SK-N-SH (cell line): ENCODE measurements at regions not wholly inside any gene's neighbourhood (a gene's known extent, or its start where the extent isn't known, plus 50 kb on each side); places are given as distances from the start of the nearest gene placed in this dataset.

Source experiments
- CTCF ChIA-PET: fragments of 300-600, 350-600 bp; formaldehyde crosslinking; extraction: SDS; loops from one replicate; lab custom pipeline; 2021; lab: Yijun Ruan, JAX
- POLR2A ChIA-PET: fragments of 350-600 bp; sonication (Branson Sonifier 250); formaldehyde crosslinking; extraction: SDS; loops from one replicate; lab custom pipeline; 2020; ENCODE audit warnings: antibody characterized with exemption, inconsistent platforms; lab: Yijun Ruan, JAX
- DNase-seq: peaks from one replicate; pipeline ENCODE4 v3.0.0; 2012
- H2AFZ ChIP-seq: fragments of 200-600 bp; sonication (generic); 2 replicates; pipeline ENCODE4 v1.8.1; 2016; ENCODE audit warnings: antibody characterized with exemption, mild to moderate bottlenecking, low read depth
- H3F3A ChIP-seq: fragments of 200-600 bp; sonication (generic); replicated peaks from 2 replicates; pipeline ENCODE3; 2016; ENCODE audit warnings: antibody characterized with exemption, mild to moderate bottlenecking; ENCODE audit not compliant: insufficient read depth
- H3K27ac ChIP-seq, 2 experiments: fragments of 200-500 bp in 1 of 2; fragments of 200-600 bp in 1 of 2; sonication (Bioruptor generic) in 1 of 2; sonication (generic), shearing (Covaris generic) in 1 of 2; 2 replicates each; pipeline versions ENCODE4 v1.5.1 to v1.6.1; 2014 to 2016; ENCODE audit warnings: low read depth in 2 of 2, inconsistent platforms in 1 of 2, low read length in 1 of 2, mild to moderate bottlenecking in 1 of 2, mixed read lengths in 1 of 2
- H3K27me3 ChIP-seq: fragments of 200-600 bp; sonication (generic), shearing (Covaris generic); 2 replicates; pipeline ENCODE4 v1.6.1; 2016; ENCODE audit warnings: mixed run types; ENCODE audit not compliant: insufficient read depth
- H3K36me3 ChIP-seq, 2 experiments: fragments of 200-500 bp in 1 of 2; fragments of 200-600 bp in 1 of 2; sonication (Bioruptor generic) in 1 of 2; sonication (generic) in 1 of 2; replicated peaks in 1 of 2; 2 replicates each; pipeline versions ENCODE3 to v1.5.1; 2014 to 2016; ENCODE audit warnings: low read length in 1 of 2, mild to moderate bottlenecking in 1 of 2; ENCODE audit not compliant: insufficient read depth in 2 of 2, control insufficient read depth in 1 of 2
- H3K4me1 ChIP-seq, 2 experiments: fragments of 200-500 bp in 1 of 2; fragments of 200-600 bp in 1 of 2; sonication (Bioruptor generic) in 1 of 2; sonication (generic), shearing (Covaris generic) in 1 of 2; 2 replicates each; pipeline versions ENCODE4 v1.5.1 to v1.6.1; 2014 to 2016; ENCODE audit warnings: low read depth in 1 of 2, low read length in 1 of 2, mixed run types in 1 of 2; ENCODE audit not compliant: insufficient read depth in 2 of 2, control insufficient read depth in 1 of 2
- H3K4me2 ChIP-seq: fragments of 200-600 bp; sonication (generic), shearing (Covaris generic); 2 replicates; pipeline ENCODE4 v1.6.1; 2017; ENCODE audit warnings: mixed run types
- H3K4me3 ChIP-seq, 2 experiments: fragments of 200-500 bp in 1 of 2; fragments of 200-600 bp in 1 of 2; sonication (Bioruptor generic) in 1 of 2; sonication (generic), shearing (Covaris generic) in 1 of 2; 2 replicates each; pipeline versions ENCODE4 v1.5.1 to v1.8.1; 2014 to 2016; ENCODE audit warnings: low read depth in 2 of 2, inconsistent platforms in 1 of 2, low read length in 1 of 2, mild to moderate bottlenecking in 1 of 2, mixed read lengths in 1 of 2, moderate library complexity in 1 of 2
- H3K79me2 ChIP-seq: fragments of 200-600 bp; sonication (generic); 2 replicates; pipeline ENCODE4 v1.8.1; 2017; ENCODE audit warnings: mild to moderate bottlenecking; ENCODE audit not compliant: insufficient read depth
- H3K9ac ChIP-seq: fragments of 200-600 bp; sonication (generic); 2 replicates; pipeline ENCODE4 v1.6.1; 2017; ENCODE audit warnings: mixed run types
- H3K9me2 ChIP-seq: fragments of 200-600 bp; sonication (generic); 2 replicates; pipeline ENCODE4 v1.6.1; 2017; ENCODE audit warnings: mixed run types
- H3K9me3 ChIP-seq: fragments of 200-600 bp; sonication (generic); 2 replicates; pipeline ENCODE4 v1.6.1; 2017; ENCODE audit warnings: mixed run types, mild to moderate bottlenecking, moderate library complexity
- H4K20me1 ChIP-seq: fragments of 200-600 bp; sonication (generic); 2 replicates; pipeline ENCODE4 v1.6.1; 2017; ENCODE audit warnings: mild to moderate bottlenecking, mixed run types; ENCODE audit not compliant: insufficient read depth
- EP300 ChIP-seq, 2 experiments: IDR thresholded peaks; 2 replicates each; pipeline versions ENCODE4 v1.4.0 to v1.6.1; 2012; ENCODE audit warnings: borderline replicate concordance in 1 of 2, low read depth in 1 of 2, low read length in 1 of 2
- EZH2phosphoT487 ChIP-seq: fragments of 200-600 bp; sonication (generic); IDR thresholded peaks from 2 replicates; pipeline ENCODE4 v1.6.1; 2017; ENCODE audit warnings: low read depth, mixed run types, mild to moderate bottlenecking, antibody characterized with exemption, moderate library complexity, borderline replicate concordance
- FOSL2 ChIP-seq: IDR thresholded peaks from 2 replicates; pipeline ENCODE4 v1.4.0; 2012; ENCODE audit warnings: low read depth, mild to moderate bottlenecking, moderate library complexity, borderline replicate concordance
- FOXJ3 ChIP-seq: sonication (generic); formaldehyde crosslinking; IDR thresholded peaks from 2 replicates; pipeline ENCODE4 v1.5.1; 2020; ENCODE audit warnings: mild to moderate bottlenecking, missing genetic modification reagents
- FOXM1 ChIP-seq: IDR thresholded peaks from 2 replicates; pipeline ENCODE4 v1.4.0; 2012; ENCODE audit warnings: low read depth, mild to moderate bottlenecking
- GABPA ChIP-seq: IDR thresholded peaks from 2 replicates; pipeline ENCODE4 v1.4.0; 2012; ENCODE audit warnings: low read depth, mild to moderate bottlenecking
- GATA2 ChIP-seq: sonication (generic); formaldehyde crosslinking; IDR thresholded peaks from 2 replicates; pipeline ENCODE4 v1.5.0; 2020; ENCODE audit warnings: mild to moderate bottlenecking, missing genetic modification reagents
- JUND ChIP-seq: IDR thresholded peaks from 2 replicates; pipeline ENCODE4 v1.4.0; 2012
- NRF1 ChIP-seq: IDR thresholded peaks from 2 replicates; pipeline ENCODE4 v1.6.1; 2012; ENCODE audit warnings: low read depth, mild to moderate bottlenecking, low read length
- RAD21 ChIP-seq: IDR thresholded peaks from 2 replicates; pipeline ENCODE4 v1.6.1; 2012; ENCODE audit warnings: mild to moderate bottlenecking, low read length
- RCOR1 ChIP-seq: fragments of 150-350 bp; IDR thresholded peaks from 2 replicates; pipeline ENCODE4 v1.6.1; 2017; ENCODE audit warnings: antibody characterized with exemption, low read length
- SMC3 ChIP-seq: IDR thresholded peaks from 2 replicates; pipeline ENCODE4 v1.6.1; 2012; ENCODE audit warnings: low read depth, low read length, improper control_type of control experiment
- TAF1 ChIP-seq: IDR thresholded peaks from 2 replicates; pipeline ENCODE4 v1.6.1; 2012; ENCODE audit warnings: low read depth, mild to moderate bottlenecking, low read length, moderate library complexity, borderline replicate concordance
- WGBS: methylation state at CpG from one replicate; pipeline ENCODE4 v1.1.6; 2017; ENCODE audit warnings: low lambda C conversion rate; 5-methylcytosine and 5-hydroxymethylcytosine counted together
- TF ChIP-seq, protein P1 (sequence below): IDR thresholded peaks from 2 replicates; pipeline ENCODE4; 2012
- TF ChIP-seq, protein P2 (sequence below): IDR thresholded peaks from 2 replicates; pipeline ENCODE4 v1.4.0; 2012; ENCODE audit warnings: low read depth, borderline replicate concordance
- TF ChIP-seq, protein P3 (sequence below): IDR thresholded peaks from 2 replicates; pipeline ENCODE4 v1.4.0; 2012; ENCODE audit warnings: low read depth, borderline replicate concordance
- TF ChIP-seq, protein P4 (sequence below): fragments of 200-600 bp; sonication (generic); IDR thresholded peaks from 2 replicates; pipeline ENCODE4 v1.6.1; 2017; ENCODE audit warnings: antibody characterized with exemption, mild to moderate bottlenecking, moderate library complexity

DNA sequence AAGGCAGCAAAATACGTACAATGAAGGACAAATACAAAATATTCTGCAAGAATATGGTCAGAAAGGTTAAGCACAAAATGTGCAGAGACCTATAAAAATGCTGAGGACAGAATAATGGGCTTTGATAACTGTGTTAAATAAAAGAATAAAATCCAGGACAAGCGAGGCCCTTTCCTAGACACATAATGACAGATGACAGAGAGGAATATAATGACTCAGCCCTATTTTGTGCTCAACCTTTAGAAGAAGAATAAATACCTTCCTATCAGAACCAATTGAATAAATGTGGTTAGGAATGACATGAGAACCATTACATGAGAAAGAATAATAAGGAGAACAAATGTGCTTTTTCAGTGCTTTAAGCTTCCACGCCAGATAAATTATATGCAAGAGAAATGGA lies 178.0 kb downstream of the TEX13C start:
- Histone ChIP-seq H3K9me2 (no peaks in the 10 kb centered on the region), H3K27me3 (no peaks in the 10 kb centered on the region), H4K20me1 (no peaks in the 10 kb centered on the region), H3K4me2 (no peak overlapping the region), H3K36me3 (no peaks in the 10 kb centered on the region), H3K4me1 (no peaks in the 10 kb centered on the region), H3F3A (no peaks in the 10 kb centered on the region), H2AFZ (no peak overlapping the region), H3K79me2 (no peaks in the 10 kb centered on the region), H3K4me3 (no peak overlapping the region), H3K9me3 (no peaks in the 10 kb centered on the region), H3K9ac (no peak overlapping the region), H3K27ac (no peak overlapping the region)
- WGBS: 4% methylated on average over 3 of the region's 3 CpGs
- ChIA-PET POLR2A (no interaction called here), CTCF (no interaction called here)
- no peak for DNase-seq
- TF ChIP-seq, protein P1, sequence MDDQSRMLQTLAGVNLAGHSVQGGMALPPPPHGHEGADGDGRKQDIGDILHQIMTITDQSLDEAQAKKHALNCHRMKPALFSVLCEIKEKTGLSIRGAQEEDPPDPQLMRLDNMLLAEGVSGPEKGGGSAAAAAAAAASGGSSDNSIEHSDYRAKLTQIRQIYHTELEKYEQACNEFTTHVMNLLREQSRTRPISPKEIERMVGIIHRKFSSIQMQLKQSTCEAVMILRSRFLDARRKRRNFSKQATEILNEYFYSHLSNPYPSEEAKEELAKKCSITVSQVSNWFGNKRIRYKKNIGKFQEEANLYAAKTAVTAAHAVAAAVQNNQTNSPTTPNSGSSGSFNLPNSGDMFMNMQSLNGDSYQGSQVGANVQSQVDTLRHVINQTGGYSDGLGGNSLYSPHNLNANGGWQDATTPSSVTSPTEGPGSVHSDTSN: no peak
- TF ChIP-seq EZH2phosphoT487: no peak
- no peak for TF ChIP-seq EP300 (IDR thresholded peaks at IDR 0.05; ENCODE audit: borderline replicate concordance in 1 of 2, low read depth in 1 of 2, low read length in 1 of 2)
- no peak for TF ChIP-seq RAD21
- TF ChIP-seq JUND: no peak
- no peak for TF ChIP-seq RCOR1
- TF ChIP-seq TAF1: no peak
- TF ChIP-seq NRF1: no peak
- TF ChIP-seq, protein P2, sequence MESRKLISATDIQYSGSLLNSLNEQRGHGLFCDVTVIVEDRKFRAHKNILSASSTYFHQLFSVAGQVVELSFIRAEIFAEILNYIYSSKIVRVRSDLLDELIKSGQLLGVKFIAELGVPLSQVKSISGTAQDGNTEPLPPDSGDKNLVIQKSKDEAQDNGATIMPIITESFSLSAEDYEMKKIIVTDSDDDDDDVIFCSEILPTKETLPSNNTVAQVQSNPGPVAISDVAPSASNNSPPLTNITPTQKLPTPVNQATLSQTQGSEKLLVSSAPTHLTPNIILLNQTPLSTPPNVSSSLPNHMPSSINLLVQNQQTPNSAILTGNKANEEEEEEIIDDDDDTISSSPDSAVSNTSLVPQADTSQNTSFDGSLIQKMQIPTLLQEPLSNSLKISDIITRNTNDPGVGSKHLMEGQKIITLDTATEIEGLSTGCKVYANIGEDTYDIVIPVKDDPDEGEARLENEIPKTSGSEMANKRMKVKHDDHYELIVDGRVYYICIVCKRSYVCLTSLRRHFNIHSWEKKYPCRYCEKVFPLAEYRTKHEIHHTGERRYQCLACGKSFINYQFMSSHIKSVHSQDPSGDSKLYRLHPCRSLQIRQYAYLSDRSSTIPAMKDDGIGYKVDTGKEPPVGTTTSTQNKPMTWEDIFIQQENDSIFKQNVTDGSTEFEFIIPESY: no peak
- no peak for TF ChIP-seq GATA2 (CRISPR knock-in tag)
- TF ChIP-seq, protein P3, sequence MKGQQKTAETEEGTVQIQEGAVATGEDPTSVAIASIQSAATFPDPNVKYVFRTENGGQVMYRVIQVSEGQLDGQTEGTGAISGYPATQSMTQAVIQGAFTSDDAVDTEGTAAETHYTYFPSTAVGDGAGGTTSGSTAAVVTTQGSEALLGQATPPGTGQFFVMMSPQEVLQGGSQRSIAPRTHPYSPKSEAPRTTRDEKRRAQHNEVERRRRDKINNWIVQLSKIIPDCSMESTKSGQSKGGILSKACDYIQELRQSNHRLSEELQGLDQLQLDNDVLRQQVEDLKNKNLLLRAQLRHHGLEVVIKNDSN: no peak
- no peak for TF ChIP-seq FOXM1
- TF ChIP-seq SMC3: no peak
- TF ChIP-seq FOSL2: no peak
- no peak for TF ChIP-seq FOXJ3 (CRISPR knock-in tag)
- TF ChIP-seq, protein P4, sequence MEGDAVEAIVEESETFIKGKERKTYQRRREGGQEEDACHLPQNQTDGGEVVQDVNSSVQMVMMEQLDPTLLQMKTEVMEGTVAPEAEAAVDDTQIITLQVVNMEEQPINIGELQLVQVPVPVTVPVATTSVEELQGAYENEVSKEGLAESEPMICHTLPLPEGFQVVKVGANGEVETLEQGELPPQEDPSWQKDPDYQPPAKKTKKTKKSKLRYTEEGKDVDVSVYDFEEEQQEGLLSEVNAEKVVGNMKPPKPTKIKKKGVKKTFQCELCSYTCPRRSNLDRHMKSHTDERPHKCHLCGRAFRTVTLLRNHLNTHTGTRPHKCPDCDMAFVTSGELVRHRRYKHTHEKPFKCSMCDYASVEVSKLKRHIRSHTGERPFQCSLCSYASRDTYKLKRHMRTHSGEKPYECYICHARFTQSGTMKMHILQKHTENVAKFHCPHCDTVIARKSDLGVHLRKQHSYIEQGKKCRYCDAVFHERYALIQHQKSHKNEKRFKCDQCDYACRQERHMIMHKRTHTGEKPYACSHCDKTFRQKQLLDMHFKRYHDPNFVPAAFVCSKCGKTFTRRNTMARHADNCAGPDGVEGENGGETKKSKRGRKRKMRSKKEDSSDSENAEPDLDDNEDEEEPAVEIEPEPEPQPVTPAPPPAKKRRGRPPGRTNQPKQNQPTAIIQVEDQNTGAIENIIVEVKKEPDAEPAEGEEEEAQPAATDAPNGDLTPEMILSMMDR: no peak
- no peak for TF ChIP-seq GABPA
